HFFc6 (cell line): ENCODE measurements at regions not wholly inside any gene's neighbourhood (a gene's known extent, or its start where the extent isn't known, plus 50 kb on each side); places are given as distances from the start of the nearest gene placed in this dataset.

Experiments
- DNase-seq: peaks from one replicate; pipeline ENCODE4 v3.0.0-alpha.2; 2018
- H3K27ac Mint-ChIP-seq: 2 replicates; pipeline ENCODE4 v1.8.0; 2020; ENCODE audit warnings: mild to moderate bottlenecking, mixed read lengths
- H3K27me3 Mint-ChIP-seq: 2 replicates; pipeline ENCODE4 v1.8.0; 2021; ENCODE audit warnings: mild to moderate bottlenecking, moderate library complexity, mixed read lengths; ENCODE audit not compliant: insufficient read depth
- H3K36me3 Mint-ChIP-seq: 2 replicates; pipeline ENCODE4 v1.8.0; 2021; ENCODE audit warnings: low read depth, mixed read lengths
- H3K4me1 Mint-ChIP-seq: 2 replicates; pipeline ENCODE4 v1.8.0; 2020; ENCODE audit warnings: low read depth, mixed read lengths
- H3K4me3 Mint-ChIP-seq: 2 replicates; pipeline ENCODE4 v1.8.0; 2020; ENCODE audit warnings: mild to moderate bottlenecking, moderate library complexity, mixed read lengths
- H3K9me3 Mint-ChIP-seq: 2 replicates; pipeline ENCODE4 v1.8.0; 2020; ENCODE audit warnings: mild to moderate bottlenecking, mixed read lengths
- CTCF ChIP-seq: fragments of 200-600 bp; sonication (generic); IDR thresholded peaks from 2 replicates; pipeline ENCODE4 v1.5.0; 2021; ENCODE audit warnings: antibody characterized with exemption, mild to moderate bottlenecking

- H3K27ac Mint-ChIP-seq = peak overlapping the region; percentile 86
- H3K27me3 Mint-ChIP-seq = no peaks in the 10 kb centered on the region; the same call in 1 of the 2 replicates
- no peaks in the 10 kb centered on the region for H3K36me3 Mint-ChIP-seq
- no peak for DNase-seq
- TF ChIP-seq CTCF = no peak
- peaks cover 52% of the 10 kb centered on the region for H3K4me1 Mint-ChIP-seq
- H3K9me3 Mint-ChIP-seq = no peaks in the 10 kb centered on the region
- no peak overlapping the region for H3K4me3 Mint-ChIP-seq
These were observed 771.6 kb upstream of the NR2F2 start for GRCh38 chr15:95558916-95559315.

DNA sequence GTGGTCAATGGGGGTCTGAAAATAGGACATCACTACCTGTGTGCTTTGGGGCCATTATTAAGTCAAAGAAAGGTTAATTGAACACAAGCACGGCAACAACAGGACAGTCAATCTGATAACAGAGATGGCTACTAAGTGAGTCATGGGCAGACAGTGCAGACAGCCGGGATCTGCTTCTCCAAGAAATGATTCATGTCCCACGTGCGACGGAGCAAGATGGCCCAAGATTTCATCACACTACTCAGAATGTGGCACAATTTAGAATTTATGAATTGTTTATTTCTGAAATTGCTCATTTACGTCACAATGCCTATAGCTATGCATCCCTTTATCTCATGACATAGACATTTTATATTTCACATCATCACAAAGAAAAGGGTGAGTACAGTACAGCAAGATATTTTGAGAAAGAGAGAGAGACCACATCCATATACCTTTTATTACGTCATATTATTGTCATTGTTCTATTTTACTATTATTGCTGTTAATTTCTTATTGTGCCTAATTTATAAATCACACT, 770.6 kb upstream of the NR2F2 start:
- Mint-ChIP-seq H3K4me3 (no peak overlapping the region; the same call in 1 of the 2 replicates), H3K4me1 (peaks cover 52% of the 10 kb centered on the region), H3K36me3 (no peaks in the 10 kb centered on the region; the same call in 1 of the 2 replicates), H3K27ac (peak overlapping the region; percentile 86), H3K9me3 (no peaks in the 10 kb centered on the region), H3K27me3 (no peaks in the 10 kb centered on the region; the same call in 1 of the 2 replicates)
- no peak for TF ChIP-seq CTCF
- peak; percentile 91 for DNase-seq

DNA sequence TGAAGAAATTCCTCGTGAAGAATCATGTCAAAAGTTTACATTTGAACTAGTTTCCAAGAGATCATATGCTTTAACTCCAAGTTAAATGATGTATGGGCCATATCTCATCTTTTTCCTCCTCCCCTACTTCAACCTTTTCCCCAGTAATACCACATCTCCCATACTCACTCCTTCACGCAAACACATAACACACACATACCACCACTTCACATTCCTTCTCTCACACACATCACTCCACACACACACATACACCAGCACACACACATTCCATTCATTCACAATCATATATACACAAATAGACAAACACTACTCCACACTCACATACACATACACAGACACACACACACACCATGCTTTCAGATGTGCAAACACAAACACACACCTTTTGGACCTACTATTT, 769.0 kb upstream of the NR2F2 start:
- no peak for TF ChIP-seq CTCF
- no peak for DNase-seq
- Mint-ChIP-seq H3K36me3 (no peaks in the 10 kb centered on the region; the same call in 1 of the 2 replicates), H3K4me3 (no peak overlapping the region), H3K9me3 (no peaks in the 10 kb centered on the region), H3K4me1 (peaks cover 46% of the 10 kb centered on the region), H3K27me3 (no peaks in the 10 kb centered on the region; the same call in 1 of the 2 replicates), H3K27ac (peak overlapping the region; percentile 18)

DNA sequence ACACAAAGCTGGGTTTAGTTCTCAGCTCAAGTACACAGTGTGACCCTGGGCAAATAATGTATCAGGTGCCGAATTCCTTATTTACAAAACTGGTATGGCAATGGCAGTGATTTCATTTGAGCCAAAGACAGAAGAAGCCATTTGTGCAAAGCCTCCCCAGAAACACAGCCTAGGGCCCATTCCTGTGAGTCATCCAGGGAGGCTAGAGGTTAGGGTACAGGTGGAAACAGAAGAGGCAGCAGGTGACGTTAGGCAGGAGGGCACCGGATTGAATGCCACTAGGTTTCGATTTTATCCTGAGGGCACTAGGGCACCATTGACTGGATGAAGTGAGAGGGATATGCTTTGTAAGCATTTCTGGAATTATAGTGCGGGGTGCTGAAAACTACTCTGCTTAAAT, 766.9 kb upstream of the NR2F2 start:
- Mint-ChIP-seq H3K27ac (no peak overlapping the region), H3K27me3 (no peaks in the 10 kb centered on the region; the same call in 1 of the 2 replicates), H3K4me3 (no peak overlapping the region), H3K4me1 (peaks cover 37% of the 10 kb centered on the region), H3K9me3 (no peaks in the 10 kb centered on the region), H3K36me3 (no peaks in the 10 kb centered on the region; the same call in 1 of the 2 replicates)
- no peak for DNase-seq
- no peak for TF ChIP-seq CTCF

- no peak for DNase-seq
- Mint-ChIP-seq H3K36me3 (no peaks in the 10 kb centered on the region; the same call in 1 of the 2 replicates), H3K4me1 (peaks cover 23% of the 10 kb centered on the region), H3K27ac (no peak overlapping the region), H3K27me3 (no peaks in the 10 kb centered on the region; the same call in 1 of the 2 replicates), H3K4me3 (no peak overlapping the region), H3K9me3 (no peaks in the 10 kb centered on the region)
- TF ChIP-seq CTCF = no peak
These were observed 765.4 kb upstream of the NR2F2 start for GRCh38 chr15:95565016-95565600.
